PC-3 (cell line): ENCODE measurements at regions not wholly inside any gene's neighbourhood (a gene's known extent, or its start where the extent isn't known, plus 50 kb on each side); places are given as distances from the start of the nearest gene placed in this dataset.

Source experiments
- ATAC-seq: fragments of 200-7000 bp; cut with Tn5 transposase; 2 replicates; pipeline ENCODE4 v1.9.1; 2020; ENCODE audit warnings: mild to moderate bottlenecking, moderate library complexity
- BruUV-seq: library from RNA; stranded (reverse); fragments of 400-500 nt; replicated peaks from 2 replicates; lab custom pipeline; 2021; lab: Mats Ljungman, UMichigan
- CTCF ChIA-PET: fragments of 300-600 bp; sonication (Branson Sonifier 250); formaldehyde crosslinking; loops from one replicate; lab custom pipeline; 2022; ENCODE audit warnings: antibody characterized with exemption; lab: Charles Lee
- POLR2A ChIA-PET: fragments of 300-600 bp; sonication (Branson Sonifier 250); formaldehyde crosslinking; loops from one replicate; lab custom pipeline; 2022; ENCODE audit warnings: antibody characterized with exemption; ENCODE audit not compliant: unreplicated experiment; lab: Charles Lee
- DNase-seq: peaks from one replicate; pipeline ENCODE4 v3.0.0-alpha.2; 2015
- H2AFZ ChIP-seq: fragments of 300-600 bp; sonication (generic); 2 replicates; pipeline ENCODE4 v1.6.0; 2016; ENCODE audit warnings: antibody characterized with exemption, low read length
- H3F3A ChIP-seq: fragments of 300-600 bp; sonication (generic); one replicate; pipeline ENCODE4 v1.6.0; 2017; ENCODE audit warnings: antibody characterized with exemption, low read length, control low read depth, mild to moderate bottlenecking; ENCODE audit not compliant: unreplicated experiment
- H3K27ac ChIP-seq: fragments of 300-600 bp; sonication (generic); 2 replicates; pipeline ENCODE4 v1.5.1; 2016; ENCODE audit warnings: mild to moderate bottlenecking, low read length
- H3K27me3 ChIP-seq: fragments of 300-600 bp; sonication (generic); 2 replicates; pipeline ENCODE4 v1.6.1; 2016; ENCODE audit warnings: low read length, mixed read lengths
- H3K36me3 ChIP-seq: fragments of 300-600 bp; sonication (generic); 2 replicates; pipeline ENCODE4 v1.6.1; 2016; ENCODE audit warnings: low read depth, mixed run types, low read length, mixed read lengths
- H3K4me1 ChIP-seq: fragments of 300-600 bp; sonication (generic); 2 replicates; pipeline ENCODE4 v1.5.1; 2016; ENCODE audit warnings: low read length; ENCODE audit not compliant: insufficient read depth
- H3K4me2 ChIP-seq: fragments of 300-600 bp; sonication (generic); 2 replicates; pipeline ENCODE4 v1.6.0; 2016; ENCODE audit warnings: low read length
- H3K4me3 ChIP-seq: fragments of 300-600 bp; sonication (generic); 2 replicates; pipeline ENCODE4 v1.5.1; 2016; ENCODE audit warnings: mild to moderate bottlenecking, low read length, mixed read lengths
- H3K79me2 ChIP-seq: fragments of 300-600 bp; sonication (generic); 2 replicates; pipeline ENCODE4 v1.6.1; 2017; ENCODE audit warnings: low read length, mixed read lengths
- H3K9ac ChIP-seq: fragments of 300-600 bp; sonication (generic); 2 replicates; pipeline ENCODE4 v1.6.0; 2016; ENCODE audit warnings: mild to moderate bottlenecking, low read length
- H3K9me2 ChIP-seq: fragments of 300-600 bp; sonication (generic); replicated peaks from 2 replicates; pipeline ENCODE4 v1.6.1; 2016; ENCODE audit warnings: mixed run types, low read length, mixed read lengths
- H3K9me3 ChIP-seq: fragments of 300-600 bp; sonication (generic); 2 replicates; pipeline ENCODE4 v1.6.1; 2016; ENCODE audit warnings: low read length, mixed read lengths
- H4K20me1 ChIP-seq: fragments of 300-600 bp; sonication (generic); 2 replicates; pipeline ENCODE4 v1.6.1; 2016; ENCODE audit warnings: low read length, mixed read lengths
- EZH2 ChIP-seq: fragments of 300-600 bp; sonication (generic); IDR thresholded peaks from one replicate; pipeline ENCODE4 v1.6.1; 2017; ENCODE audit warnings: antibody characterized with exemption, mild to moderate bottlenecking, low read length; ENCODE audit not compliant: unreplicated experiment
- EZH2phosphoT487 ChIP-seq: fragments of 300-600 bp; sonication (generic); IDR thresholded peaks from 2 replicates; pipeline ENCODE4 v1.6.1; 2018; ENCODE audit warnings: mild to moderate bottlenecking, antibody characterized with exemption, low read length, borderline replicate concordance
- intact Hi-C: fragments of 100-400 bp; cut with micrococcal nuclease; formaldehyde crosslinking; loops from 2 replicates; pipeline ENCODE4 v1.9.0; 2023
- TF ChIP-seq, protein P1 (sequence below): fragments of 300-600 bp; sonication (generic); conservative IDR thresholded peaks from 2 replicates; pipeline ENCODE4 v1.5.1; 2017; ENCODE audit warnings: antibody characterized with exemption, low read depth, mild to moderate bottlenecking, low read length

- H3K27me3 ChIP-seq: no peaks in the 10 kb centered on the region
- no peak overlapping the region for H2AFZ ChIP-seq
- no peaks in the 10 kb centered on the region for H4K20me1 ChIP-seq
- POLR2A ChIA-PET: no interaction called here
- H3K79me2 ChIP-seq: no peaks in the 10 kb centered on the region
- no peaks in the 10 kb centered on the region for H3K9me3 ChIP-seq
- ATAC-seq (no peak), DNase-seq (no peak)
- H3K27ac ChIP-seq: no peak overlapping the region
- H3K9me2 ChIP-seq: no peaks in the 10 kb centered on the region
- CTCF ChIA-PET: no interaction called here
- no peak for TF ChIP-seq EZH2phosphoT487
- TF ChIP-seq, protein P1, sequence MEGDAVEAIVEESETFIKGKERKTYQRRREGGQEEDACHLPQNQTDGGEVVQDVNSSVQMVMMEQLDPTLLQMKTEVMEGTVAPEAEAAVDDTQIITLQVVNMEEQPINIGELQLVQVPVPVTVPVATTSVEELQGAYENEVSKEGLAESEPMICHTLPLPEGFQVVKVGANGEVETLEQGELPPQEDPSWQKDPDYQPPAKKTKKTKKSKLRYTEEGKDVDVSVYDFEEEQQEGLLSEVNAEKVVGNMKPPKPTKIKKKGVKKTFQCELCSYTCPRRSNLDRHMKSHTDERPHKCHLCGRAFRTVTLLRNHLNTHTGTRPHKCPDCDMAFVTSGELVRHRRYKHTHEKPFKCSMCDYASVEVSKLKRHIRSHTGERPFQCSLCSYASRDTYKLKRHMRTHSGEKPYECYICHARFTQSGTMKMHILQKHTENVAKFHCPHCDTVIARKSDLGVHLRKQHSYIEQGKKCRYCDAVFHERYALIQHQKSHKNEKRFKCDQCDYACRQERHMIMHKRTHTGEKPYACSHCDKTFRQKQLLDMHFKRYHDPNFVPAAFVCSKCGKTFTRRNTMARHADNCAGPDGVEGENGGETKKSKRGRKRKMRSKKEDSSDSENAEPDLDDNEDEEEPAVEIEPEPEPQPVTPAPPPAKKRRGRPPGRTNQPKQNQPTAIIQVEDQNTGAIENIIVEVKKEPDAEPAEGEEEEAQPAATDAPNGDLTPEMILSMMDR: no peak
- TF ChIP-seq EZH2: no peak
- intact Hi-C loops: no loop called here
- H3K4me1 ChIP-seq: no peaks in the 10 kb centered on the region
- no peak overlapping the region for H3K4me3 ChIP-seq
- no peaks in the 10 kb centered on the region for H3K36me3 ChIP-seq
- H3F3A ChIP-seq: no peaks in the 10 kb centered on the region
- no peak overlapping the region for H3K9ac ChIP-seq
- no peak overlapping the region for H3K4me2 ChIP-seq
- BruUV-seq: no TSS peak
These were observed 108.1 kb downstream of the ADCYAP1 start for GRCh38 chr18:1012775-1013174.

DNA sequence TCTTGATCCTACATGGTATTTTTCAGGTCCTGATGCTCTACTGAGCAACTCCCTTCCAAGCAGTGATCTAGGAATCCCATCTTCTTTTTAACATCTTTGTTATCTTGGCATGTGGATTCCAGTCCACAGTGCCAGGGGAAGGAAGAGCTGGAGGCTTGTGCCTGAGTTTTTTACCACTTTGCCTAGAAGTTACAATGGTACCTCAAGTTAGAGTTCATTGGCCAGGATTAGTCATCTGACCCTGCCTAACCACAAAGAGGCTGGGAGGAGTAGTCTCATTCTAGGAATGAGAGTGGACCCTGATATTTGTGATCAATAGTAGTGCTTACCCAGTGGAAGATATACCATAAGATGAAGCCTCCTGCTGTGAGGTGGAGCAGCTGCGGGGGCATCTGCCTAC, 109.3 kb downstream of the ADCYAP1 start:
- CTCF ChIA-PET: no interaction called here

GRCh38 chr18:1014509-1014908, 109.8 kb downstream of the ADCYAP1 start:
- no peaks in the 10 kb centered on the region for H3K36me3 ChIP-seq
- no peak overlapping the region for H3K27ac ChIP-seq
- no peak overlapping the region for H3K9ac ChIP-seq
- TF ChIP-seq, protein P1: no peak
- no peak for TF ChIP-seq EZH2phosphoT487
- TF ChIP-seq EZH2: no peak
- no peaks in the 10 kb centered on the region for H3K79me2 ChIP-seq
- intact Hi-C loops: no loop called here
- no peaks in the 10 kb centered on the region for H3F3A ChIP-seq
- no peaks in the 10 kb centered on the region for H3K4me1 ChIP-seq
- H3K9me3 ChIP-seq: no peaks in the 10 kb centered on the region
- ChIA-PET POLR2A (no interaction called here), CTCF (no interaction called here)
- DNase-seq: no peak
- no peak overlapping the region for H3K4me3 ChIP-seq
- H2AFZ ChIP-seq: no peak overlapping the region
- no peaks in the 10 kb centered on the region for H4K20me1 ChIP-seq
- no peaks in the 10 kb centered on the region for H3K27me3 ChIP-seq
- no peaks in the 10 kb centered on the region for H3K9me2 ChIP-seq
- H3K4me2 ChIP-seq: no peak overlapping the region
- ATAC-seq: no peak
- no TSS peak for BruUV-seq

More for the DNA sequence above, 109.3 kb downstream of the ADCYAP1 start:
- no peak overlapping the region for H3K4me2 ChIP-seq
- no peaks in the 10 kb centered on the region for H4K20me1 ChIP-seq
- POLR2A ChIA-PET: no interaction called here
- no peak overlapping the region for H3K4me3 ChIP-seq
- no peak overlapping the region for H2AFZ ChIP-seq
- H3F3A ChIP-seq: no peaks in the 10 kb centered on the region
- no peaks in the 10 kb centered on the region for H3K79me2 ChIP-seq
- no peaks in the 10 kb centered on the region for H3K9me2 ChIP-seq
- BruUV-seq: no TSS peak
- H3K27ac ChIP-seq: no peak overlapping the region
- TF ChIP-seq, protein P1: no peak
- TF ChIP-seq EZH2 (no peak), EZH2phosphoT487 (no peak)
- intact Hi-C loops: no loop called here
- H3K36me3 ChIP-seq: no peaks in the 10 kb centered on the region
- H3K27me3 ChIP-seq: no peaks in the 10 kb centered on the region
- no peak for DNase-seq
- ATAC-seq: no peak
- H3K4me1 ChIP-seq: no peaks in the 10 kb centered on the region
- no peaks in the 10 kb centered on the region for H3K9me3 ChIP-seq
- H3K9ac ChIP-seq: no peak overlapping the region
